Gastrocnemius medialis (tissue), 4 donors: ENCODE measurements at regions not wholly inside any gene's neighbourhood (a gene's known extent, or its start where the extent isn't known, plus 50 kb on each side); places are given as distances from the start of the nearest gene placed in this dataset.

Experiments used
- POLR2A ChIP-seq, 2 donors: fragments of 450-650 bp; IDR thresholded peaks; one replicate each; pipeline ENCODE4 v1.6.1; 2017; ENCODE audit warnings: antibody characterized with exemption in 2 of 2, mild to moderate bottlenecking in 2 of 2, moderate library complexity in 2 of 2
- TF ChIP-seq, protein P1 (sequence below), 5 experiments: fragments of 450-650 bp in 3 of 5; fragments of 200-600 bp in 2 of 5; sonication (generic) in 2 of 5; IDR thresholded peaks in 4 of 5; conservative IDR thresholded peaks in 1 of 5; 1 replicate in 4 of 5; 2 replicates in 1 of 5; pipeline ENCODE4 v1.5.1; 2016 to 2019; ENCODE audit warnings: antibody characterized with exemption in 5 of 5, mild to moderate bottlenecking in 3 of 5, moderate library complexity in 3 of 5

DNA sequence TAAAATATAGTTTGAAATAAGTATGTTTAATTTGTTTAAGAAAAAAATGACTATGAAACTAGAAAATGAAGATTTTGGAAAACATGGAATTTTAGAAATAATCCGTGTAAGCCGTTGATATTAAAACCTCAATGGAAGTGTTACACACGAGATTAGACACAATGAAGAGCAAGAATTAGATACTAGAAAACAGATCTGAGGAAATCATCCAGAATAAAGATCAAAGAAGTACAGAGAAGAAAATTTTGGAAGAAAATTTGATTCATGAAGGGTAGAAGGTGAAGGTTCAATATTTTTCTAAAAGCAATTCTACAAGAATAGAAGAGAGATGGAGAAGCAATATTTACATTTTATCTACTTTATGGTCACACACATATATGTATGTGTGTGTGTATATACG is 52.5 kb upstream of the SATB1 start:
- TF ChIP-seq, protein P1, sequence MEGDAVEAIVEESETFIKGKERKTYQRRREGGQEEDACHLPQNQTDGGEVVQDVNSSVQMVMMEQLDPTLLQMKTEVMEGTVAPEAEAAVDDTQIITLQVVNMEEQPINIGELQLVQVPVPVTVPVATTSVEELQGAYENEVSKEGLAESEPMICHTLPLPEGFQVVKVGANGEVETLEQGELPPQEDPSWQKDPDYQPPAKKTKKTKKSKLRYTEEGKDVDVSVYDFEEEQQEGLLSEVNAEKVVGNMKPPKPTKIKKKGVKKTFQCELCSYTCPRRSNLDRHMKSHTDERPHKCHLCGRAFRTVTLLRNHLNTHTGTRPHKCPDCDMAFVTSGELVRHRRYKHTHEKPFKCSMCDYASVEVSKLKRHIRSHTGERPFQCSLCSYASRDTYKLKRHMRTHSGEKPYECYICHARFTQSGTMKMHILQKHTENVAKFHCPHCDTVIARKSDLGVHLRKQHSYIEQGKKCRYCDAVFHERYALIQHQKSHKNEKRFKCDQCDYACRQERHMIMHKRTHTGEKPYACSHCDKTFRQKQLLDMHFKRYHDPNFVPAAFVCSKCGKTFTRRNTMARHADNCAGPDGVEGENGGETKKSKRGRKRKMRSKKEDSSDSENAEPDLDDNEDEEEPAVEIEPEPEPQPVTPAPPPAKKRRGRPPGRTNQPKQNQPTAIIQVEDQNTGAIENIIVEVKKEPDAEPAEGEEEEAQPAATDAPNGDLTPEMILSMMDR (IDR thresholded peaks at IDR 0.05 in 4 of 5, conservative IDR thresholded peaks at IDR 0.05 in 1 of 5): no peak
- TF ChIP-seq POLR2A (IDR thresholded peaks at IDR 0.05): no peak
